NCI-H526 treated with DMSO at 0.1 percent for 48 hours (cell line): ENCODE measurements at regions not wholly inside any gene's neighbourhood (a gene's known extent, or its start where the extent isn't known, plus 50 kb on each side); places are given as distances from the start of the nearest gene placed in this dataset.

Experiments used
- DNase-seq: peaks from one replicate; lab custom pipeline; 2025; lab: John Stamatoyannopoulos, UW

- peak; percentile 42 for DNase-seq
Measured at GRCh38 chr4:174120446-174121295, 162.8 kb downstream of the FBXO8 start.

DNA sequence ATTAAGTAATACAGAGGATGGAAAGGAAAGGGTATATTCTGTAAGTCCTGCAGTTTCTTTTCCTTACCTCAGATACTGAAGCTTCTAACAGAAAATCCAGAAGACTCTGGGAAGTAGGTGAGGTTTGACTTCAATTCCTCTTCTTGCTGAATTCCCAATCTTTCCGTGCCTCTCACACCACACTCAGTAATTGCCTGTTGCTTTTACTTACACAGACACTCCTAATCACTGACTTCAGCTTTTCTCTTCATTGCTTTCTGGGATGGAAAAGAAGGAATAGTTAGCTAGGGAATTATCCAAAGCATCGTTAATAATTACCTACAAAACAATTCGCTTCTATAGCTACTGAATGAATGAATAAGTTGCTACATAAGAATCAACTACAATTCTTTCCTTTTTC lies 163.6 kb downstream of the FBXO8 start:
- no peak for DNase-seq

DNA sequence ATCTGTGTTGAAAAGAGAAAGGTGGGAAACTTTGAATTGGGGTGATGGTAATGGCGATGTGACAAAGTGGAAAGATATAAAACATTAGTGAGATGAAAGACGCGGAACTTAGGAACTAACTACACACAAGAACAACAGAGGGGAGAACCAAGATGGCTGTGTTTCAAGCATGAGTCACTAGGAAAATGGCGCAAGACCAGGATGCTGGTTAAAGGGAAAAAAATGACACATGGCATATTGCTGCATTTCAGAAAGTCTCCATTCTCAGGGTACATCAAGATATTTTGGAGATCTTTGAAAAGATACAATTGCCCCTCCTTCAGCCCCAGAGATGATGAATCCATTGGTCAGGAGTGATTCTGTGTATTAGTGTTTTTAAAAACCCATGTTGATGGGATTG lies 164.4 kb downstream of the FBXO8 start:
- no peak for DNase-seq

DNA sequence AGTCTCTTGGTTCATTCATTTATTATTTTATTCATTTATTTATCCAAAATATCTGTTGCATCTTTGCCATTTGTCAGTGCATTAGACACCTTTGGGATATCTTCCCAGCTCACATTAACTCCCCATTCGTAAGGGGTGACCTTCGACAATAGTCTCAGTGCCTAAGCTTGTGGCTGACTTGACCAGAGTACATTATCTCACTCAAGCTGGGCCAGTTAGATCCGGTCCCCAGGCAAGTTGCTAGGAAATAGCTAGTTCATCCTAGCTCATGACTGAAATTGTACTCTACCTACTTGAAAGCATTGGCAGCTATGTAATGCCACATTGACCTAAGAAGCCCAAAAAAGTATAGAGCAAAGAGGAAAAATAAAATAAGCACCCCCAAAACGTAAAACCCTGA lies 165.3 kb downstream of the FBXO8 start:
- no peak for DNase-seq

- DNase-seq: no peak
Measured at GRCh38 chr4:174117445-174117844, 166.0 kb downstream of the FBXO8 start.

GRCh38 chr4:174116021-174116420 lies 167.4 kb downstream of the FBXO8 start:
- DNase-seq: no peak

- no peak for DNase-seq
Measured at GRCh38 chr4:174111422-174111821, 172.0 kb downstream of the FBXO8 start.

DNA sequence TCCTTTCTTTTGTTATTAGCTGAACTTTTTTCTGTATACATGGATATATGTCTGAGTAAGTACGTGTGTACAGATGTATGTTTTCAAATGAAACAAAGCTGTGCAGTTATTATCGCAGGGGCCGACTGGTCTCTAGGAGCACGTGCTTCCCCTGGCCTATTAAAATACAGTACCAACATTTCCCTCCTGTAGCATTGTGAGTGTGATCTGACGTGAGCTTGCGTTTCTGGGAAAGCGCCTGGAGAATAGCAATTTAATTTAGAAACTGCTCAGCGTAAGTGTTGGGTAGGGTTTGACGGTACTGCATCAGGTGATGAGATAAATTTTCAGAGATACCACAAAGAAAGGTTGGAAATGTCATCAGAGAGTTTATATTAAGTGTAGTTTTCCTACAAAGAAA lies 173.3 kb downstream of the FBXO8 start:
- DNase-seq: no peak

DNA sequence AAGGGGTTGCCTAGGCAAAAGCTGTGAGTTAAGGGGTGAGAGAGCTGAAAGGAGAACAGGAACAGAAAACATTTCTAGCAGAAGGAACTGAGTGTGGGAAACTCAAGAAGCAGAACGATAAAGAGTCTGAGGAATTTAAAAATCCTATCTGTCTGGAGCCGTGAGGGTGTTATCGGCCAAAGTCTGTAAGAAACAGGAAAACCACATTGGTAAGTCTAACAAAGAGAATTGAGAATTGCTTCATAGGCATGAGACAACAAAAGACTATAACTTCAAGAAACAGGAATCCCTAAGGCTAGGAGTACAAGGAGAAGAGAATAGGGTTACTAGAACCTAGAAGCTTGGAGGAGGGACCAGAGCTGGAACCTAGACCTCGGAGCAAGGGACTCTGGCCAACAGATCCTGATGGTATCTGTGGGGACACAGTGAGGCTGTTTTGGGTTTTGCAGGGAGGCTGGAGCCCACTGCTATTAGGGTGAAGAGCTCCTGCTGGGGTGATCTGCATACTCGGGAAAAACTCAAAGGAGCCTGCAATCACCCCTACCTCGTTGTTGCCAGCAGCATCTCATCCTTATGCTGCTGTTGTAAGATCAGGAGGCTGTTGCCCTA lies 175.6 kb downstream of the FBXO8 start:
- DNase-seq: no peak

- DNase-seq: no peak
Measured at GRCh38 chr4:174105202-174105601, 178.3 kb downstream of the FBXO8 start.

DNA sequence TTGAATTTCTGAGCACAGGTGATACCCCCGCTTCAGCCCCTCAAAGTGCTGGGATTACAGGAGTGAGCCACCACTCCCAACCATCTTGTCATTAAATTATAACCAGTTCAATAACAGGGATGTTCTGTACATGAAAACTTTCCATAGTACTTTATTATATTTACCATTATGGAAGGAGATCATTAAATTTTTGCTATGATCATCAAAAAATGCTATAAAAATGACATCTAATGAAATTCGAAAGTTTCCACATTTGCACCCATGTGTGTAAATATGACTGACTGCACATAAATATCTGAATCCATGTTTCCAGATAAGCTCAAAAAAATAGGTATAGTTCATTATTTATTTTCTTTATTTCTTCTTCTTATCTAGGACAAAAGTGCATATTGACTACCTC lies 182.6 kb downstream of the FBXO8 start:
- no peak for DNase-seq

DNA sequence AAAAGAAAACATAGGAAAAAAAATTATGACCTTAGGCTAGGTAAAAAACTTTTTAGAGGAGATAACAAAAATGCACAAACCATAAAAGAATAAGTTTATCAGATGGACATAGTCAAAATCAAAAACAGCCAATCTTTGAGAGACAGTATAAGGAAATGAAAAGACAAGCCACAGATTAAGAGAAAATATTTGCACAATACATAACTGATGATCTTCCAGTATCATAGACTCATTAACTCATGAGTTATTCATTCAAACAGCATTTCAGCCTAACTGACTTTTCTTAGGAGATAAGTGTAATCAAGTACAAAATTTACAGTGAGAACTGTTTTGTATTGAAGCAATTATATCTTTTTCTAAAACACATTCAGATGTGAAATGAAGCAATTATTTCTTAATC lies 183.8 kb downstream of the FBXO8 start:
- no peak for DNase-seq

DNA sequence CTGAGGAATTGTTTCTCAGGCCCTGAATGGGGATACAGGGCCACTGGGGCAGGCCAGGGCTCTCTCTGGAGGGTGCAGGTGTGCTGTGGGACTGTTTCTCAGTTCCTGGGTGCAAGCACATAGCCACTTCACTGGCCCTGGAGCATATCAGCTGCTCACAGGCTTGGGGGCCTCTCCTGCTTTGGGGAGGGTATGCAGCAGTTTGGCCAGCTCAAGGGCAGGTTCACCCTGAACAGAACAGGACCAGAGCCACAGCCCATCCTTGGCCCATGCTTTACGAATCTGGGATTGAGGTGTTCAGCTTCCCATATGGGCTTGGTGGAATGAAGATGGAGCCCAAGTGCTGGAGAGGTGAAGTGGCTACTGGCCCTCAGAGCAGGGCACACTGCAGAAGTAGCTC lies 186.5 kb downstream of the FBXO8 start:
- no peak for DNase-seq

- no peak for DNase-seq
Measured at GRCh38 chr4:174096456-174096855, 187.0 kb downstream of the FBXO8 start.

DNA sequence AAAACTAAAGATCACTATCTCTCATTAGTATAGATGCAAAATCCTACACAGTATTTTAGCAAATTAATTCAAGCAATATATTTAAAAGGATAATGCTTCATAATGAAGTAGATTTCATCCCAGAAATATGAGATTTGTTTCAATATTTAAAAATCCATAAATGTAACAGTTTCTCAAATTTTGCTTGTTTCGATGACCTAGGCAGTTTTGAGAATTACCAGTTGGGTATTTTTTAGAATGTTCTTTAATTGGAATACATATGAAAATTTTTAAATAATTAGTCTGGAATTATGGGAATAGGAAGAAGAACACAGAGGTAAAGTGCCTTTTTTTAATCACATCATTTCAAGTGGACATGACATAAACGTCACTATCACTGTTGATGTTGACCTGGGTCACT lies 192.3 kb downstream of the FBXO8 start:
- no peak for DNase-seq

DNA sequence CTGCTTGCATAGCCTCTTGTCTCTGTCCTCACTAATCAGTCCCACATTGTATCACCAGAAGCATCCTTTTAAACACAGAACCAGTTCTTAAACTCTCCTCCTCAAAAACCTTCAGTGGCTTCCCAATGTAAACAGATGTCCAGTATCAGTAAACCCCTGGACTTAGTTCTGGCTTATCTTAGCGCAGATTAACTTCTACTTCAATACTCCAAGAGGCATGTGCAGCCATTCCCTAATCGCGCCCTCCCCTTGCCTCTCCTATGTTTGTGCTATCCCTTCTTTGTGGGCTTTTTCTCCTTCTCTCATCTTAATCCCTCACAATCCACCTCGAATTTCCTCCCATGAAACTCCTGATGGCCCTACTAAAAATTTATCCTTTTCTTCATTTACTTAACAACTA lies 193.8 kb downstream of the FBXO8 start:
- no peak for DNase-seq

DNA sequence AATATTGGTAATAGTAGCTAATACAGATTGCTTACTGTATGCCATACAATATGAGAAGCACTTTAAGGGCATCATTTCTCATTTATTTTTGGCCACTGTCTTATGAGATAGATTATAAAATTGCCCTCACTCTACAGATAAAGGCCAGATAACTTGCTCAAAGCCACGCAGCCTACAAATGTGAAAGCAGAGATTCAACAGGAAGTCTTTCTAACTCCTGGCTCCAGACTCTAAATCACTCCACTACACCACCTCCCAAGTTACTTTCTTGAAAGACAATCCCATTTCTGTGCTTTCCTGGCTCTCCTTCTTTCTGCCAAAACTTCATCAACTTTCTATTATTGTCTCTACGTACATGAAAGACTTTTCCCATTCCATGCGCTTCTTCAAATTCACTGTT lies 194.7 kb downstream of the FBXO8 start:
- DNase-seq: no peak

DNA sequence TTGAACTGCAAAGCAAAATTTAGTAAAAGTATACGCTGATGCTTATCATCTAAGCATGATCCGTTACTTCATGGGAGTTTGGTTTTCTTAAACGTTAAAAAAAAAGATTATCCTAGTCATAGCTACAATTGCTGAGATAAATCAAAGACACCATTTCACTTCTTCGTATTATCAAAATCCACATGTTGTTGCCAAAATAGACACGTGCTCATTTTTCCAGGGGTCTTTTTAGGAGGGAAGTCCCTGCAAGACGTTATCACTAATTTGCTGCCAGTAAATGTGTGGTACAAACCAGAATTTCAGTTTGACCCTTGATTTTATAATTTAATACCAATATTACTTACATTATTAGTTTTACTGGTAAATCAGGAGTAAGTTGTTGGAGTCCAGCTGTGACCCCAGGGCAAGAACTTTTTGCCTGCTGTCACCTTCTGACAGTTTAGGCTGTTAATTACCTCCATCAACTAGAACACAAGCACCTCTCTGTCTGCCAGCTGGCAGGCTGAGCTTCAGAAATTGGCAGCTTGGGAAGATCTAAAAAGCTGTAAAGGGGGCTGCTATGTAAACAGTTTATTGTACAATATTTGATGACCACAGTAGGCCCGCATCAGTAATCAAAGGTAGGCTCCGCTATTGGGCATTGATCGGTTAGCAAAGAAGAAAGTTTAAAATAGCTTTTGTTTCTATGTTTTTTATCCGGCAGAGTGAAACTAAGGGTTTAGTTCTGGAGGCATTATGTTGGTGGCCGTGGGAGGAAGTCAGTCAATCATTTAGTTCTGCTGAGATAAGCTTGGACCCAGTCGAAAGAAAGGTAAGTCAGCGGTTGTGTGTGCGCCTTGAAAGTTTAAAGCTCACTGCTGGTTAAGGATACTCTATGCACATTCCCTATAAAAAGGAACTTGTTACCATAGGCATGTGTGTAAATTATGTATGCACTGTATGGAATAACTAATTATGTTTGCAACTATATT lies 196.4 kb downstream of the FBXO8 start:
- DNase-seq: no peak

DNA sequence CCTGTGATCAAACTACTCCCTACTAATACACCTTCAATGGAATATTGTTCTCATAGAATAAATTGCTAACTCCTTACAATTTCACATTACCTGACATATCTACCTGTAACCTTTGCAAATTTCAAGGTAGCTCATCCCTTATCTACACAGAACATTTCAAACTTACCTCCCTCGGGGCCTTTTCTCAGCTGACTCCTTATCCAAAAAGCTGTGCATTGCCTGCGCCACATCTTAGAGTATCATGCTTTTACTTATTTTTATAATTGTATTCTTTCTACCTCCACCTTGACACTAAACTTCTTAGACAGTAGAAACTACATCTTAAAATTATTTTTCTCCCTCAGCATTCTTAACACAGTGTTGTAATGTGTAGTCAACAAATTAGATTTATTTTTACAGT lies 198.5 kb downstream of the FBXO8 start:
- no peak for DNase-seq

DNA sequence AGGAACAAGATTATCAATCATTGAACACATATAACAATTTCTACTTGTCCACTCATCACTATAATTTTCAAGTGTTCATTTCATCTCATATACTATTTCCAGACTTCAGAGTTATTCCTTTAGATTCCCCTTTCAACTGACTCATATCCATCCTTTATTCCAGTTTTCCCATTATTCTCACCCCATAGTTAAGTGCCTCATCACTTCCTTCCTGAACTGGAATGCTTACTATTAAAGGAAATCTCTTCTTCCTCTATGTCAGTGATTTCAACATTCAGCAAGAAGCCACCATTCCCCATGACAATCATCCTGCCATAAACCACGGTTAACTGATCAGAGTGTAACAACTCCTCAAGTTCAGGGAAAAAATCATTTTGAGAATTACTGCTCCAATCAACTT lies 198.9 kb downstream of the FBXO8 start:
- DNase-seq: no peak

GRCh38 chr4:174080361-174080760 lies 203.1 kb downstream of the FBXO8 start:
- DNase-seq: no peak

- DNase-seq: no peak
Measured at GRCh38 chr4:174071595-174071994, 211.9 kb downstream of the FBXO8 start.
